HG03064 (cell line): ENCODE measurements at regions not wholly inside any gene's neighbourhood (a gene's known extent, or its start where the extent isn't known, plus 50 kb on each side); places are given as distances from the start of the nearest gene placed in this dataset.

Experiments
- ATAC-seq: cut with Tn5 transposase; IDR thresholded peaks from one replicate; pipeline ENCODE4 v1.9.1; 2021; ENCODE audit warnings: low read depth; ENCODE audit not compliant: unreplicated experiment

DNA sequence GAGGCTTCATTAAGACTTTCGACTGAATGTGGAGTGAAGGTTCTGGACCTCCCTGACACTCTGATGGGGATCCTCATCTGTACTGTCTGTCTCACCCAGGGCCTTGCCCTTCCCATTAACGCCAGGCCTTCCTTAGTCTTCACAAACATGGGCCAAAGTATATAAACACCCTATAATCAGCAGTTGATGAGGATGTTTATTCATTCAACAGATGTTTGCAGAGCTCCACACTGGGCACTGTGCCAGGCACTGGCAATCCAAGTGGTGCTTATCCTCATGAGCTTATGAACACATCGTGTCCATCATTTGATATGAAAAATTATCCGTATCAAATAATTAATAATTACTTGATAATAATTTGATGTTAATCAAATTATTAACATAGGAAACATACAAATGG, 454.4 kb downstream of the FUT8 start:
- ATAC-seq: no peak

DNA sequence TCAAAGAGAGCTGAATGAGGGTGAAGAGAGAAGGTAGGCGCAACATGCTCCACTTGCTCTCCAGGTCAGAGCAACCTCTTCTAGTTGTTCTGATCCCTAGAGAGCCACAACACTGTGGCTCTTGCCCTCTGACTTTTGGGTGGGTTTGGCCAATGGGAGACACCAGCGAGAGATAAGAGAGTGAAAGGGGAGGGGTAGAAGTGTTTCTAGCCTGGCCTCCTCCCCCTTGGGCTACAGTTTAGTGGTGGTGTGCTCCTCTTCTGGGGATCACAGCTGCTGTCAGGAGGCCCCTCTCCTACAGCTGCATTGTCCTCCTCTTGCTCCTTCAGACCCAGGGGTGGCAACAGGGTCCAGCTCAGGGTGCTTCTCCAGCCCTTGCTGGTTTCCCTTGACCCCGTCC, 454.8 kb downstream of the FUT8 start:
- ATAC-seq: no peak

DNA sequence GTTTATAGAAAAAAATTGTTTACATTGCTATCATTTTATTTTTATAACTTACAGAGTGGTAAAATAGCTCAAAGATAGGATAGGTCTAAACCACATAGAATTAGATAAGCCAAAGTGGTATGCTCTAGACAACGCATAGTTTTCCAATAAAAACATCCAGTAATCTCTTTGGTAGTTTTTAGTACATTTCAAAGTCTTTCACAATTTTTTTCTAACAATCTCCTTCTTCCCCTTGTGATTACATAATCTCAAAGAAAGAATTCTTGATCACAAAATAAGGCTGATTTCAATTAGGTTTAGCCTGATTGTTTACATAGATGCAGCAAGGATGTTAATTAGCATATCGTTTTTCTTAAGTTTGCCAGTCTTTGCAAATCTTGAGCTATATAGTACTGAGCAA, 460.0 kb downstream of the FUT8 start:
- ATAC-seq: no peak

DNA sequence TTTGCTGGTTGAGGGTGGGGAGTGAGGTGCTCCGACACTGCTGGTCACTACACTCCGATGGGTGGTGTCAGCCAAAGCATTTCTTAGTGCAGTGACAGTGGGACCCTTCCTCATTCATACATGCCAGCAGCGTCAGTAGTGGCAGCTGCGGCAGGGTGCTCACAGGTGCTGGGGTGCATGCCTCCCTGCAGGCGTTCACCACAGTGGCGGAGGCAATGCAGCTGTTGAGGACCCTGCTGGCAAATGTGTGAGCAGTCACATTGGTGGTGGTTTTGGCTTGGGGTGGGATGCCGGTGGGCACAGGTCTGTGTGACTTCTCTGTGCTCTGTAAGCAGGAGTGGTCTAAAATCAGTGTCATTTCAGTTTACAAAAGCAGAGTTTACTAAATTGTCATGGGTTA, 464.6 kb downstream of the FUT8 start:
- no peak for ATAC-seq

DNA sequence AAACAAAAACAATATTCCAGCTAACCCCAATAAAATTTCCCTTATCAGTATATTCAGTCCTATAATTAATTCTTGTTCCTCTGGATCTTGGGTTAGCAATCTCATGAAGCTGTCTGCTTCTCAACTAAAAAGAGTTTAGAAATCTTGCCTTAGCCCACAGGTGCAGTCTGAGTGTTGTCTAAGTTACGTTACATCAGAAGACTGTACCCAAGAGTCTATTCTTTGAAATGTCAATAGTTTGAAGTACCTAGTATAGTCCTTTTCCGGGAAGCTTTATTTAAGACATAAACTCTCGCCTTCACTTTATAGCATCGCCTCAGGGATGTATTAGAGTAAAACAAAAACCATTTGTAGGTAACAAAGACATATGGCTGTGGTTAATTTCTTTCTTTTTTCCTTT, 465.1 kb downstream of the FUT8 start:
- ATAC-seq: no peak

DNA sequence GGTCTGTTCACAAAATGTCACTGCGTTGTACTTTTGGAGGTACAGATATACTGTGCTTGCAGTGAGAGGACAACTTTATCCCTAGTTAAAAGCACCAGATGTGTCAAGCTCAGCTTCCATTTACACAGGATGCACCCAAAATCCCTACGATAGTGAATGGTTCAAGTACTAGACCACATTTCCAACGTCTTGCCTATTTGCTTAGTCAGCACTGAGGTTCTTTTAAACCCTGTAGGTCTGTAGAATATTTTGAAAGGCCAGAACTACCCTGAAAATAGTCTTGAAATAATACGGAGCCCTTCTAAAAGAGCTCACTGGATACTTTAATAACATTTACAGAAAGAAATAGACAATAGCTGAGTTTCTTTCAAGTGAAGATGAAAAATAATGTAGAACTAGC, 466.1 kb downstream of the FUT8 start:
- no peak for ATAC-seq

DNA sequence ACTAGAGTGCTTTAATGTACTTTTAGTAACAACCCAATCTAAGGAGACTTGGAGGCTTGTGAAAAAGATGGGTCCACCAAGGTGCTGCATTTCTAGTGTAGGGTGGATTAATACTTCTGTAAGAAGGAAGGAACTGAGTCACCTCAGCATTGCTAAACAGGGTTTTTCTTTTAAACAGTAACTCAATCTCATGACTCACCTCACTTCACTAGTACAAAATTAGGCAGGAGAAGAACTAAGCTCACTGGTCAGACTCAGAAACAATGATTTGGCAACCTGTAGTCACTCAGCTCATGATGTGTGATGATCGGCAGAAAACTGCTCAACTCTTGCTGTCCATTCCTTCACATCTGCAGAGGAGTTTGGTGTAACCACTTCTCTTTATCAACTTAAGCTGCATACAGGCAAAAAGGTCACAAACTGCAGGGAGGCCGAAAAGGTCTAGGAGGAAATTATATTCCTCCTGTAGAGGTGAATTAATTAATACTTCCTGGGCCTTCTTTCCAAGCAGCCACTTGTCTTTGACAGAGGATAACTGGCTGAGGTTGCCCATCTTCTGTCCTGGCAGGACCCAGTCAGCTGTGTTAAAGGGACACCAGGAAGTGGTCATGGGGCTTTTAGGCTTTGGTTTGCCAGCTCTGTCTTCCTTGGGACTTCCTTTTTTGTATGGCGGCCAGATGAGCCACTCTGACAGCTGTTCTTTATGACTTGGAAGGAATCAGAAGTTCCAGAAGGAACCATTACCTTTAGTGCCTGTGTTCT, 466.9 kb downstream of the FUT8 start:
- ATAC-seq: no peak

DNA sequence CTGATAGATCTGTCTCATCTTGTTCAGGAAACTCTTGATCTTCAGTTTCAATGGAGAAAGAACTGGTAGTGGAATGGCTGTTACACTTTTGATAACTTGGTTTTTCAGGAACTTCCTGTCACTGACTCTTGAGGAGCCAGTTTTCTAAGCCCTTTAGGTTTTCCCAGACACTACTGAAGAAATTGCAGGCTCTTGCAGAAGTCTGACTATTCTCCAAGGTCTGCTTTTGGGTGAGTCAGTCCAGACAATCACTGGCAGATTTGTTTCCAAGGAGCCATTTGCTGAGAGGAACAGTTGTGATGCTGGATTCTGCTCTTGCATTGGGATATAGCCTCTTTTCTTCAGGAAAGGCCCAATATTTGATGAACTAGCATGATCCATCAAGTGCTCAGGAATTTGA, 468.0 kb downstream of the FUT8 start:
- no peak for ATAC-seq

DNA sequence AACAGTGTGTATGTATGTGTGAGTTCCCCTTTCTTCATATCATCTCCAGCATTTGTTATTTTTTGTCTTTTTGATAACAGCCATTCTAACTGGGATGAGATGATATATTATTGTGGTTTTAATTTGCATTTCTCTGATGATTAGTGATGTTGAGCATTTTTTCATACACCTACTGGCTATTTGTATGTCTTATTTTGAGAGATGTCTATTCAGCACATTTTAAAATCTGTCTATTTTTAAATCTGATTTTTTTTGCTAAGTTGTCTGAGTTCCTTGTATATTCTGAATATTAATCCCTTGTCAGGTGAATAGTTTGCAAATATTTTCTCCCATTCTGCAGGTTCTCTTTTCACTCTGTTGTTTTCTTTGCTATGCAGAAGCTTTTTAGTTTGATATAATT, 469.1 kb downstream of the FUT8 start:
- ATAC-seq: no peak

DNA sequence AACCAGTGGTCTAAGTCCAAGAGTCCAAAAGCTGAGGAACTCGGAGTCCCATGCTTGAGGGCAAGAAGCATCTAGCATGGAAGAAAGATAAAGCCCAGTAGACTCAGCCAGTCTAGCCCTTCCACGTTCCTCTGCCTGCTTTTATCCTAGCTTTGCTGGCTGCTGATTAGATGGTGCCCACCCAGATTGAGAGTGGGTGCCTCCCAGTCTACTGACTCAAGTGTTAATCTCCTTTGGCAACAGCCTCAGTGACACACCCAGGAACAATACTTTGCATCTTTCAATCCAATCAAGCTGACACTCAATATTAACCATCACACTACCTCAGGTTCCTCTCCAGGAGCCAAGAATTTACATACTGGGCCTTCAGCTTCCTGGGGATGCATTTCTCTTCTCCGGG, 476.1 kb downstream of the FUT8 start:
- ATAC-seq: no peak

DNA sequence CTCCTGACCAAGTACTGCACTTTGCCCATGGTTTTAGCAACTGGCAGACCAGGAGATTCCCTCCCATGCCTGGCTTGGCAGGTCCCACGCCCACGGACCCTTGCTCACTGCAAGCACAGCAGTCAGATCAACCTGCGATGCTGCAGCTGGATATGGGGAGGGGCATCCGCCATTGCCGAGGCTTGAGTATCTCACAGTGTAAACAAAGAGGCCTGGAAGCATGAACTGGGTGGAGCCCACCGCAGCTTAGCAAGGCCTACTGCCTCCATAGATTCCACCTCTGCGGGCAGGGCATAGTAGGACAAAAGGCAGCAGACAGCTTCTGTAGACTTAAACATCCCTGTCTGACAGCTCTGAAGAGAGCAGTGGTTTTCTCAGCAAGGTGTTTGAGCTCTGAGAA, 479.8 kb downstream of the FUT8 start:
- ATAC-seq: no peak

DNA sequence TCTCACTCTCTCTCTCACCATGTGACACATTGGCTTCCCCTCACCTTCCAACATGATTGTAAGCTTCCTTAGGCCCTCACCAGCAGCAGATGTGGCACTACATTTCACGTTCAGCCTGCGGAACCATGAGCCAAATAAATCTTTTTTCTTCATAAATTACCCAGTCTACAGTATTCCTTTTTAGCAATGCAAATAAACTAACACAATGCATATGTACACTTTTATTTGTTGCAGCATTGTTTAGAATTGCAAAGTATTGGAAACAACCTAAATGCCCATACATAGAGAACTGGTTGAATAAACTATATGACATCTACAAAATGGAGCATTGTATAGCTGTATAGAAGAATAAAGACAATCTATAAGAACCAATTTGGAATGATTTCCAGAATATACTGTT, 487.6 kb downstream of the FUT8 start:
- ATAC-seq: no peak

DNA sequence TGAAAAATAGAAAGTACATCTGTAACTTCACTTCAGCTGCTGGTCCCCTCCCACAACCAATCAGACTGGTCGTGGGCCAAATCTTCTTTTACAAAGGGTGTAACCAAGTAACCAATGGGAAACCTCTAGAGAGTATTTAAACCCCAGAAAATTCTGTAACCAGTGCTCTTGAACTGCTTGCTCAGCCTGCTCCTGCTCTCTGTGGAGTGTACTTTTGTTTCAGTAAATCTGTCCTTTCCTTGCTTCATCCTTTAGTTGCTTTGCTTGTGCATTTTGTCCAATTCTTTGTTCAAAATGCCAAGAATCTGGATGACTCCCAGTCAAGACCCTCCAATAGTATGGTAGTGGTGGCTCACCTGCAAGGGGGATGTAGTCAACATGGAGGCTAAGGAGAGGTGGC, 489.1 kb downstream of the FUT8 start:
- no peak for ATAC-seq

DNA sequence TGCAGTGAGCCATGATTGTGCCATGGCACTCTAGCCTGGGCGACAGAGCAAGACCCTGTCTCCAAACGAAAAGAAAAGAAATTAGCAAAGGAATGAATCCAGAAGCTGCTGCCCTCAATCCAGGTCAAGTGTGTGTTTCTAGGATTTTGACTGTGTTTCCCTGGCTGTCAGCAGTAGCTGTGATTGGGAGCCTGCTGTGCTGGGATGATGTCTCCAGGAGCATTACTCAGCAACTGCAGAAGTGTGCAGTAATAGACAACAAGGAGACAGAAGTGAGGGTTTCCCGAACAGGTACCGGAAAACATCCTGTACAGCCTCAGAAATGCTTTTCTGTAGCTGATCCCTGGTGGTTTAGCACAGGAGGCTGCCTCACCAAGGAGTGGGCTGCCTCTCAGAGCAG, 492.5 kb downstream of the FUT8 start:
- no peak for ATAC-seq

DNA sequence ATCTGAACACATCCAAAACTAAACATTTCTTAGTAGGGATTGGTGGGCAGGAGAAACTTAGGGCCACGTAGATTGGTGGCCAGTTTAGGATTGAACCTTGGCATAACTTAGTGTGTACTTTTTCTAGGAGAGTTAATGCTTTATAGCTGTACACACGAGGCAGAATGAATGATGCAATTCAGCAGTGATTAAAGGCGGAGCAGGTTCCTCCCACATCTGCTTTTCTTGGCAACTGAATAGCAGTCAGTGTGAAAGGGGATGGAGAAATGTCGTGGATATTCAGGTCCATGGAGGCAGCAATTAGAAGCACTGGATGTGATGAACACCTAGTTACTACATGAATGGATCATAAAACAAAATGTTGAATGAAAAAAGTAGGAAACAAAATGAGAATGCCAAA, 493.8 kb downstream of the FUT8 start:
- no peak for ATAC-seq

DNA sequence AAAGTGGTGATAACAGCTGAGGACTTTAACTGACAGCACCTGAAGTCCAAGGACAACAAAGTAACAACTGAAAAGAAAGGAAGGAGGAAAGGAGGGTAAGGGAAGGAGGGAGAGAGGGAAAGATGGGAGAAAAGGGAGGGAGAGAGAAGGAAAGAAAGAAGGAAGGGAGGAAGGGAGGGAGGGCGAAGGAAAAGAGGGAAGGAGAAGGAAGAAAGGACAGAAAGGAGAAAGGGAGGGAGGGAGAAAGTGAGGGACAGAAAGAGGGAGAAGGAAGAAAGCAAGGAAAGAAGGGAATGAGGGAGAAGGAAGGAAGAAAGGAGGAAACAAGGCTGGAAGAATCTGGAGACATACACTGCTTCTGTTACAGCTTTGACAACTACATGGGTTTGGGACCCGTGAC, 494.4 kb downstream of the FUT8 start:
- no peak for ATAC-seq

DNA sequence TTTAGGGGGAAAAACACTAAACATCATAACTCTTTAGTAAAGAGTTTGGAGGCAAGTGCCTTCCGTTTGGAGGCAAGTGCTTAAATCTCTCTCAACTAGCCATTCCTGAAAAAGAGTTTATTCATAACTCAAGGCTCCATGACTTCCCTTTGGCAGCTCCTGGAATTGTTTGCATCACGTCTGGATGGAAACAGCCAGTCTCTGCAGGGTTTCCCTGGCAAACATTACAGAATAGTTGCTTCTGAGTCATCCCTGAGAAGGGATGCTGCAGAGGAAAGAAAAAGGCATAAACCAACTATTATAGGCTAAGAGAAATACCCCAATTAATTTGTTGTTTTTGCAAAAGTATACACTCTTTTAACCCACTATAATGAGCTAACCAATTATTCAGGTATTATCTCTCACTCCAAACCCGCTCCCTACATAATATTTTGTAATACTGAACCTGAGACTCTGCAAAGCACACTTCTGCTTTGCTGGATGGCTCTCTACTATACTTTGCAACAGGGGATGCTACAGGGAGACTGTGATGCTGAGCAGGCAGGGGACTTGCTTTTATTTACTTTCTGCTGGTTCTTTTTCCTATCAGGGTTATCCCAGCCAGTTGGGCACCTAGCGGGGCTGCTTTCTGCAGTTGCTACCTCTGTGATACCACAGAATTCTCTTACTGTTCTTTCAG, 497.7 kb downstream of the FUT8 start:
- no peak for ATAC-seq

DNA sequence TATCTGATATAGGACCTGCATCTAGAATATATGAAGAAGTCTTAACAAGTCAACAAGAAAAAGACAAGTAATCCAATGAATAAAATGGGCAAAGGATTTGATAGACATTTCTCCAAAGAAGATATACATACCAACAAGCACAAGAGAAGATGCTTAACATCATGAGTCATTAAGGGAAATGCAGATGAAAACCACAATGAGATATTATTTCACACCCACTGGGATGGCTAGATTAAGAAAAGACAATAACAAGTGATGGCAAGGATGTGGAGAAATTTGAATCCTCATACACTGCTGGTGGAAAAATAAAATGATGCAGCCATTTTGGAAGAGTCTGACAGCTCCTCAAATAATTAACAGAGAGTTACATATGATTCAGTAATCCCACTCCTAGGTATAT, 502.6 kb downstream of the FUT8 start:
- ATAC-seq: no peak

DNA sequence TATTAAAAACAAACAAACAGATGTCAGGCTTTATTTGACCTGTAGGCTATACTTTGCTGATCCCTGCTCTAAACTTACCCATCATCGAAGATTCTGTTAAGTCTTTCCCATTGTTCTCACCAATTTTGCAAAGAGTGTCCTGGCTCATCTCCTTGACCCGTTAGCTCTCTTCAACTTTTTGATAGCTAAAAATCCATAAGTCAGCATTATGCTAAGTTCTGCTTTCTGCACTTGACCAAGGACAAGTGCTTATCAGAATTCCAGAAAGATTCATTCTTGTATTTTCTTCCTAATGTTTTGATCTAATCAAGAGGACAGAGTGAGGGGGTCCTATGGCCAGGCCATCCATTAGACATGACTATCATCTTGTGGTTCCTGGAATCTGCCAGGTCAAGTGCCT, 503.5 kb downstream of the FUT8 start:
- no peak for ATAC-seq

DNA sequence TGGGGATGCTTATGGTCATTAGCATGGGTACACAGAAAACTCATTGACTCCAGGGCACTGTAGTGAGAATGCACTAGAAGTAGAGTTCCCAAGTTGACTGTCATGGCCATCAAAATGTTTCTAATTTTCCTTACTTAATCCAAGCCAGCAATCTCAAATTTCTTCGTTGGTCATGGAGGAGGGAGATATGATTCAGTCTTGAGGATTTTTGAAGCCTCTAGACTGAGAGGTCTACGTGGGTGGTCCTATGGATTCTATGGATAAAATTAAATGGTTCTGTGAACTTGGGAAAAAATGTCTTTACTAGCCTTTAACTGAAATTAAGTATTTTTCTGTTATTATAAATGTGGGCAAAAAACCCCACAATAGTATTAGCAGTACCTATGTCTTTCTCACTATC, 508.5 kb downstream of the FUT8 start:
- ATAC-seq: no peak

DNA sequence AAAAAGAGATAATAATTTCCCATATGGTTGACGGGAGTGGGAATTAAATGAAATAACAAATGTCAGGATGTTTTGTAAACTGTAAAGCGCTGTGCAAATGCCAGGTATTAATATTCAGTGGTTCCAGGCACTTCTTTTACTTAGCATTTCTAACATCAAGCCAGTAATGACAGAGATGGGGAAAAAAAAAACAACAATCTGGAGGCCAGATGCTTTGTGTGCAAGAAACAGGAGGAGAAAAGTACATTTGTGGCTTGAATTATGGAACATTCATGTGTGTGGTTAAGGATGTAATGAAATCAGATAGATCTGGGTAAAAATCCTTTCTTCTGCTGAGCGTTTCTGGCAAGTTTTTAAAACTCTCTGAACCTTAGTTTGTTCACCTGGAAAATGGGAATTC, 509.6 kb downstream of the FUT8 start:
- no peak for ATAC-seq

DNA sequence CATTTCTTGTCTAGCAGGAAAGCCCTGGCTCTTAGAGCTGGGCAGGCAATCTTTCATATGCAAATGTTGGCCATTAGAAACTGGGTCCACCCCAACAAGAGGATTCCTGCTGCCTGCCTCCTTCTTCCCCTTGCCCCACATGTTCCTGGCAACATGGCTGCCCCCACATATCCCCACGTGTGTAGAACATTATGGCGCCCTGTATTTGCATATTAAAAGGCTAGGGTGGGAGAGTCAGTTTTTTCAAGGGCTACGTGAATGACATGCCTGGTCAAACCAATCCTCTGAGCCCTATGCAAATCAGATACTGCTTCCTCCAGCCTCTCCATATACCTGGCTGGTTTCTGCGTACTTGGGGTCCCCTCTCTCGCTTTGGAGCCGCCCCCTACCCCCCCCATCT, 514.0 kb downstream of the FUT8 start:
- no peak for ATAC-seq
